ENCODE measurements at regions not wholly inside any gene's neighbourhood (a gene's known extent, or its start where the extent isn't known, plus 50 kb on each side); places are given as distances from the start of the nearest gene placed in this dataset.

DNA sequence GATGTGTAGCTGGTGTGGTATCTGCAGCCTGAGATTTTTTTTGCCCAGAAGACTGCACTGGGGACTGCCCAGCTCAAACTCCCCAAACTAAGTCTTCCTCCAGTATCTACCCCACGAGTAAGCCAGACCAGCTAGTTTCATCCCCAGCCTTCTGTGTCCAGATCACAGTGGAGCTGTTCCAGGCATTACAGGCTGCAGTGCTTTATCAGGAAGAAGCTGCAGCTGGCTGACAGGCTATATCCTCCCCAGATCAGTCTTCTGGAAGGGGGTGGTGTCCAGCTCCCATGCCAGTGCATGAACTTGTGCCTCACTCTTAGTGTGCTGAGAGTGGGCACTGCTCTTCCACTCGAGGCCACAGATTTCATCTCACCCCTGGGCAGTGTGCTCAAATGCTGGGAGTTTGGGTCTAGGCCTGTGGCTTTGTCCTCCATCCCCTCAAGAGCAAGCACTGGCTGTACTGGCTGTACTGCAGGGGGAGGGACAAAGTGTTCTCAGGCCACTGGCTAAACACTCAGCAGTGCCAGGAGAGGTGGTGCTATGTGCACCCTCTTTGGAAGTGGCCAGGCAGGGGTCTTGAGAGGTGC lies 679.1 kb upstream of the COBL start (continued):
- TF ChIP-seq, protein P1, sequence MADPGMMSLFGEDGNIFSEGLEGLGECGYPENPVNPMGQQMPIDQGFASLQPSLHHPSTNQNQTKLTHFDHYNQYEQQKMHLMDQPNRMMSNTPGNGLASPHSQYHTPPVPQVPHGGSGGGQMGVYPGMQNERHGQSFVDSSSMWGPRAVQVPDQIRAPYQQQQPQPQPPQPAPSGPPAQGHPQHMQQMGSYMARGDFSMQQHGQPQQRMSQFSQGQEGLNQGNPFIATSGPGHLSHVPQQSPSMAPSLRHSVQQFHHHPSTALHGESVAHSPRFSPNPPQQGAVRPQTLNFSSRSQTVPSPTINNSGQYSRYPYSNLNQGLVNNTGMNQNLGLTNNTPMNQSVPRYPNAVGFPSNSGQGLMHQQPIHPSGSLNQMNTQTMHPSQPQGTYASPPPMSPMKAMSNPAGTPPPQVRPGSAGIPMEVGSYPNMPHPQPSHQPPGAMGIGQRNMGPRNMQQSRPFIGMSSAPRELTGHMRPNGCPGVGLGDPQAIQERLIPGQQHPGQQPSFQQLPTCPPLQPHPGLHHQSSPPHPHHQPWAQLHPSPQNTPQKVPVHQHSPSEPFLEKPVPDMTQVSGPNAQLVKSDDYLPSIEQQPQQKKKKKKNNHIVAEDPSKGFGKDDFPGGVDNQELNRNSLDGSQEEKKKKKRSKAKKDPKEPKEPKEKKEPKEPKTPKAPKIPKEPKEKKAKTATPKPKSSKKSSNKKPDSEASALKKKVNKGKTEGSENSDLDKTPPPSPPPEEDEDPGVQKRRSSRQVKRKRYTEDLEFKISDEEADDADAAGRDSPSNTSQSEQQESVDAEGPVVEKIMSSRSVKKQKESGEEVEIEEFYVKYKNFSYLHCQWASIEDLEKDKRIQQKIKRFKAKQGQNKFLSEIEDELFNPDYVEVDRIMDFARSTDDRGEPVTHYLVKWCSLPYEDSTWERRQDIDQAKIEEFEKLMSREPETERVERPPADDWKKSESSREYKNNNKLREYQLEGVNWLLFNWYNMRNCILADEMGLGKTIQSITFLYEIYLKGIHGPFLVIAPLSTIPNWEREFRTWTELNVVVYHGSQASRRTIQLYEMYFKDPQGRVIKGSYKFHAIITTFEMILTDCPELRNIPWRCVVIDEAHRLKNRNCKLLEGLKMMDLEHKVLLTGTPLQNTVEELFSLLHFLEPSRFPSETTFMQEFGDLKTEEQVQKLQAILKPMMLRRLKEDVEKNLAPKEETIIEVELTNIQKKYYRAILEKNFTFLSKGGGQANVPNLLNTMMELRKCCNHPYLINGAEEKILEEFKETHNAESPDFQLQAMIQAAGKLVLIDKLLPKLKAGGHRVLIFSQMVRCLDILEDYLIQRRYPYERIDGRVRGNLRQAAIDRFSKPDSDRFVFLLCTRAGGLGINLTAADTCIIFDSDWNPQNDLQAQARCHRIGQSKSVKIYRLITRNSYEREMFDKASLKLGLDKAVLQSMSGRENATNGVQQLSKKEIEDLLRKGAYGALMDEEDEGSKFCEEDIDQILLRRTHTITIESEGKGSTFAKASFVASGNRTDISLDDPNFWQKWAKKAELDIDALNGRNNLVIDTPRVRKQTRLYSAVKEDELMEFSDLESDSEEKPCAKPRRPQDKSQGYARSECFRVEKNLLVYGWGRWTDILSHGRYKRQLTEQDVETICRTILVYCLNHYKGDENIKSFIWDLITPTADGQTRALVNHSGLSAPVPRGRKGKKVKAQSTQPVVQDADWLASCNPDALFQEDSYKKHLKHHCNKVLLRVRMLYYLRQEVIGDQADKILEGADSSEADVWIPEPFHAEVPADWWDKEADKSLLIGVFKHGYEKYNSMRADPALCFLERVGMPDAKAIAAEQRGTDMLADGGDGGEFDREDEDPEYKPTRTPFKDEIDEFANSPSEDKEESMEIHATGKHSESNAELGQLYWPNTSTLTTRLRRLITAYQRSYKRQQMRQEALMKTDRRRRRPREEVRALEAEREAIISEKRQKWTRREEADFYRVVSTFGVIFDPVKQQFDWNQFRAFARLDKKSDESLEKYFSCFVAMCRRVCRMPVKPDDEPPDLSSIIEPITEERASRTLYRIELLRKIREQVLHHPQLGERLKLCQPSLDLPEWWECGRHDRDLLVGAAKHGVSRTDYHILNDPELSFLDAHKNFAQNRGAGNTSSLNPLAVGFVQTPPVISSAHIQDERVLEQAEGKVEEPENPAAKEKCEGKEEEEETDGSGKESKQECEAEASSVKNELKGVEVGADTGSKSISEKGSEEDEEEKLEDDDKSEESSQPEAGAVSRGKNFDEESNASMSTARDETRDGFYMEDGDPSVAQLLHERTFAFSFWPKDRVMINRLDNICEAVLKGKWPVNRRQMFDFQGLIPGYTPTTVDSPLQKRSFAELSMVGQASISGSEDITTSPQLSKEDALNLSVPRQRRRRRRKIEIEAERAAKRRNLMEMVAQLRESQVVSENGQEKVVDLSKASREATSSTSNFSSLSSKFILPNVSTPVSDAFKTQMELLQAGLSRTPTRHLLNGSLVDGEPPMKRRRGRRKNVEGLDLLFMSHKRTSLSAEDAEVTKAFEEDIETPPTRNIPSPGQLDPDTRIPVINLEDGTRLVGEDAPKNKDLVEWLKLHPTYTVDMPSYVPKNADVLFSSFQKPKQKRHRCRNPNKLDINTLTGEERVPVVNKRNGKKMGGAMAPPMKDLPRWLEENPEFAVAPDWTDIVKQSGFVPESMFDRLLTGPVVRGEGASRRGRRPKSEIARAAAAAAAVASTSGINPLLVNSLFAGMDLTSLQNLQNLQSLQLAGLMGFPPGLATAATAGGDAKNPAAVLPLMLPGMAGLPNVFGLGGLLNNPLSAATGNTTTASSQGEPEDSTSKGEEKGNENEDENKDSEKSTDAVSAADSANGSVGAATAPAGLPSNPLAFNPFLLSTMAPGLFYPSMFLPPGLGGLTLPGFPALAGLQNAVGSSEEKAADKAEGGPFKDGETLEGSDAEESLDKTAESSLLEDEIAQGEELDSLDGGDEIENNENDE (IDR thresholded peaks at IDR 0.05; ENCODE audit: insufficient replicate concordance, low read length): no peak
- TF ChIP-seq BCL11A (IDR thresholded peaks at IDR 0.05; ENCODE audit: low read depth in 2 of 2, low read length in 2 of 2) (no peak), POLR2AphosphoS5 (IDR thresholded peaks at IDR 0.05; ENCODE audit: low read depth, low read length) (no peak), GTF2F1 (IDR thresholded peaks at IDR 0.05; ENCODE audit: borderline replicate concordance, low read depth, low read length) (no peak), BRCA1 (IDR thresholded peaks at IDR 0.05; ENCODE audit: low read depth, low read length) (no peak), GABPA (IDR thresholded peaks at IDR 0.05; ENCODE audit: borderline replicate concordance, insufficient read depth, low read length) (no peak)

Data from H1 (cell line).